ENCODE measurements at regions not wholly inside any gene's neighbourhood (a gene's known extent, or its start where the extent isn't known, plus 50 kb on each side); places are given as distances from the start of the nearest gene placed in this dataset.

GRCh38 chr2:595831-596592 lies 81.2 kb downstream of the TMEM18 start:
- Histone ChIP-seq H3K9me3 (ENCODE audit: control insufficient read depth in 2 of 2, low read length in 2 of 2) (no peaks in the 10 kb centered on the region), H3K27ac (ENCODE audit: low read depth in 2 of 2, low read length in 2 of 2) (no peak overlapping the region), H3K27me3 (ENCODE audit: control insufficient read depth in 2 of 2, insufficient read depth in 2 of 2, low read length in 2 of 2) (no peaks in the 10 kb centered on the region), H3K4me1 (ENCODE audit: control insufficient read depth in 2 of 2, insufficient read depth in 2 of 2, low read length in 2 of 2) (no peaks in the 10 kb centered on the region), H3K9ac (ENCODE audit: low read depth in 1 of 2, low read length in 2 of 2) (no peak overlapping the region), H3K36me3 (ENCODE audit: control insufficient read depth in 2 of 2, insufficient read depth in 2 of 2, low read length in 2 of 2) (no peaks in the 10 kb centered on the region), H3K4me3 (ENCODE audit: low read length in 2 of 2) (no peak overlapping the region)

- Histone ChIP-seq H3K9ac (ENCODE audit: low read depth in 1 of 2, low read length in 2 of 2) (no peak overlapping the region), H3K27ac (ENCODE audit: low read depth in 2 of 2, low read length in 2 of 2) (no peak overlapping the region), H3K9me3 (ENCODE audit: control insufficient read depth in 2 of 2, low read length in 2 of 2) (no peaks in the 10 kb centered on the region), H3K36me3 (ENCODE audit: control insufficient read depth in 2 of 2, insufficient read depth in 2 of 2, low read length in 2 of 2) (no peaks in the 10 kb centered on the region), H3K4me3 (ENCODE audit: low read length in 2 of 2) (no peak overlapping the region), H3K4me1 (ENCODE audit: control insufficient read depth in 2 of 2, insufficient read depth in 2 of 2, low read length in 2 of 2) (no peaks in the 10 kb centered on the region), H3K27me3 (ENCODE audit: control insufficient read depth in 2 of 2, insufficient read depth in 2 of 2, low read length in 2 of 2) (no peaks in the 10 kb centered on the region)
Measured at GRCh38 chr2:595141-595815, 81.9 kb downstream of the TMEM18 start.

- Histone ChIP-seq H3K36me3 (ENCODE audit: control insufficient read depth in 2 of 2, insufficient read depth in 2 of 2, low read length in 2 of 2) (no peaks in the 10 kb centered on the region), H3K27ac (ENCODE audit: low read depth in 2 of 2, low read length in 2 of 2) (no peak overlapping the region), H3K9ac (ENCODE audit: low read depth in 1 of 2, low read length in 2 of 2) (no peak overlapping the region), H3K4me3 (ENCODE audit: low read length in 2 of 2) (no peak overlapping the region), H3K27me3 (ENCODE audit: control insufficient read depth in 2 of 2, insufficient read depth in 2 of 2, low read length in 2 of 2) (no peaks in the 10 kb centered on the region), H3K4me1 (ENCODE audit: control insufficient read depth in 2 of 2, insufficient read depth in 2 of 2, low read length in 2 of 2) (no peaks in the 10 kb centered on the region), H3K9me3 (ENCODE audit: control insufficient read depth in 2 of 2, low read length in 2 of 2) (no peaks in the 10 kb centered on the region)
Measured at GRCh38 chr2:594297-594949, 82.8 kb downstream of the TMEM18 start.

DNA sequence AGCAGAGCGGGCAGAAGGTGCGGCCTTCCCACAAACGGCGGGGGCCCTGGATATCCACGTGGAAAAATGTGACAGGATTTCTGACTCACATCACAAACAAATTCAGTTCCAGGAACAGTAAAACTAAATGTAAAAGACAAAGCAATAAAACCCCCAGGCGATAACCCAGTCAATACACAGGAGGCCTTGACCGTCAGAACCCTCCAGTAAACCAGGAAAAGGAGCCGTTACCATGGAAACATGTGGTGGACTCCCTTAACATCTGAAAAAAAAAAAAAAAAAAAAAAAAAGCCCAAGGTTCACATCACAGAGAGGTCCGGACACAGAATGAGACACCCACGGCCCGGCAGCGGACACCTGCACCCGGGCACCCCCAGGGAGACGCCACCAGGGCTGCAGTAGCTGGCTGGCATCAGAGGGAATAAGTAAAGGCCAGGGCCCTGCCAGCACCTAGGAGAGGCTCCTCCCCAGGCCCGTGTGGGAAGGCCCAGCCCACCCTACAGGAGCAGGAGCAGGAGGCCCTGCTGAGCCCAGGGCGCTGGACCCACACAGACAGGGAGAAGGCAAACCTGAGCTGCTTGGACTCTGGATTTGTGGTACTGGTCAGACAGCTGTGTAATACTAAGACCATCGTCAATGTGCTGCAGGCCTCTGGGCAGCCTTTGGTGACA lies 83.7 kb downstream of the TMEM18 start:
- H3K27me3 ChIP-seq (ENCODE audit: control insufficient read depth in 2 of 2, insufficient read depth in 2 of 2, low read length in 2 of 2): no peaks in the 10 kb centered on the region
- H3K9me3 ChIP-seq (ENCODE audit: control insufficient read depth in 2 of 2, low read length in 2 of 2): no peaks in the 10 kb centered on the region
- no peaks in the 10 kb centered on the region for H3K4me1 ChIP-seq (ENCODE audit: control insufficient read depth in 2 of 2, insufficient read depth in 2 of 2, low read length in 2 of 2)
- H3K36me3 ChIP-seq (ENCODE audit: control insufficient read depth in 2 of 2, insufficient read depth in 2 of 2, low read length in 2 of 2): no peaks in the 10 kb centered on the region
- H3K9ac ChIP-seq (ENCODE audit: low read depth in 1 of 2, low read length in 2 of 2): no peak overlapping the region
- no peak overlapping the region for H3K4me3 ChIP-seq (ENCODE audit: low read length in 2 of 2)
- no peak overlapping the region for H3K27ac ChIP-seq (ENCODE audit: low read depth in 2 of 2, low read length in 2 of 2)

GRCh38 chr2:592737-593136 lies 84.5 kb downstream of the TMEM18 start:
- Histone ChIP-seq H3K36me3 (ENCODE audit: control insufficient read depth in 2 of 2, insufficient read depth in 2 of 2, low read length in 2 of 2) (no peaks in the 10 kb centered on the region), H3K27ac (ENCODE audit: low read depth in 2 of 2, low read length in 2 of 2) (no peak overlapping the region), H3K9me3 (ENCODE audit: control insufficient read depth in 2 of 2, low read length in 2 of 2) (no peaks in the 10 kb centered on the region), H3K27me3 (ENCODE audit: control insufficient read depth in 2 of 2, insufficient read depth in 2 of 2, low read length in 2 of 2) (no peaks in the 10 kb centered on the region), H3K9ac (ENCODE audit: low read depth in 1 of 2, low read length in 2 of 2) (no peak overlapping the region), H3K4me1 (ENCODE audit: control insufficient read depth in 2 of 2, insufficient read depth in 2 of 2, low read length in 2 of 2) (no peaks in the 10 kb centered on the region), H3K4me3 (ENCODE audit: low read length in 2 of 2) (no peak overlapping the region)

DNA sequence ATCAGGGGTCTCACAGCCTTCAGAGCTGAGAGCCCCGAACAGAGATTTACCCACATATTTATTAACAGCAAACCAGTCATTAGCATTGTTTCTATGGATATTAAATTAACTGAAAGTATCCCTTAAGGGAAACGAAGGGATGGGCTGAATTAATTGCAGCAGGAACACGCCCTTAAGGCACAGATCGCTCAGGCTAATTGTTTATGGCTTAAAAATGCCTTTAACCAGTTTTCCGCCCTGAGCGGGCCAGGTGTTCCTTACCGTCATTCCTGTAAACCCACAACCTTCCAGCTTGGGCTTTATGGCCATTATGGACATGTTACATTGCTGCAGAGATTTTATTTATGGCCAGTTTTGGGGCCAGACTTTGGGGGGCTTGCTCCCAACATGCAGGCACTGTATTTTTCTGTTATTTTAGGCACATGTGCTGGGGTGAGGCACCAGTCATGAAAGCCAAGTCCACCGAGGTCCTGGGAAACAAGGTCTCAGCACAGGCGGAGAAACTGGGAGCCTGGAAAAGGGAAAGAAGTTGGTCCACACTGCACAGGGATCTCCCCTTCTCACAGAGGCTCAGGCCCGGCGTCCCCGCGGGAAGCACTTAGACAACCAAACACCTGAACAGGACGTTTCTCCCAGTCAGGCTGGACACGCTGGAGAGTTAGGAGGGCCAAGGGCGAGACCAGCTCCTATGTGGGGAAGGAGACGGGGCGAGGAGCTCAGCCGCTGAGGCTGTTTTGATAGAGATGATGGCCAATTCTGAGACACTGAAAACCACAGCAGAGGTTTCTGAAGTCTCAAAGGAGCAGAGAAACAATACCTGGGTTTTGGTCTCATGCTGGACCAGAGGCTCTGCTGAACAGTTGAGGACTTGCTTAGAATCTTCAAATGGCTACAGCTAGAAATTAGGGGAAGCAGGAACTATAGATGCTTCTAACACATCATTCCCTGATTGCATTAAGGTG lies 86.7 kb downstream of the TMEM18 start:
- Histone ChIP-seq H3K4me3 (ENCODE audit: low read length in 2 of 2) (no peak overlapping the region), H3K27ac (ENCODE audit: low read depth in 2 of 2, low read length in 2 of 2) (no peak overlapping the region), H3K9ac (ENCODE audit: low read depth in 1 of 2, low read length in 2 of 2) (no peak overlapping the region), H3K9me3 (ENCODE audit: control insufficient read depth in 2 of 2, low read length in 2 of 2) (no peaks in the 10 kb centered on the region), H3K4me1 (ENCODE audit: control insufficient read depth in 2 of 2, insufficient read depth in 2 of 2, low read length in 2 of 2) (no peaks in the 10 kb centered on the region), H3K27me3 (ENCODE audit: control insufficient read depth in 2 of 2, insufficient read depth in 2 of 2, low read length in 2 of 2) (no peaks in the 10 kb centered on the region), H3K36me3 (ENCODE audit: control insufficient read depth in 2 of 2, insufficient read depth in 2 of 2, low read length in 2 of 2) (no peaks in the 10 kb centered on the region)

GRCh38 chr2:589281-590130 lies 87.7 kb downstream of the TMEM18 start:
- H3K27me3 ChIP-seq (ENCODE audit: control insufficient read depth in 2 of 2, insufficient read depth in 2 of 2, low read length in 2 of 2): no peaks in the 10 kb centered on the region
- no peaks in the 10 kb centered on the region for H3K36me3 ChIP-seq (ENCODE audit: control insufficient read depth in 2 of 2, insufficient read depth in 2 of 2, low read length in 2 of 2)
- no peak overlapping the region for H3K27ac ChIP-seq (ENCODE audit: low read depth in 2 of 2, low read length in 2 of 2)
- H3K9ac ChIP-seq (ENCODE audit: low read depth in 1 of 2, low read length in 2 of 2): no peak overlapping the region
- no peaks in the 10 kb centered on the region for H3K4me1 ChIP-seq (ENCODE audit: control insufficient read depth in 2 of 2, insufficient read depth in 2 of 2, low read length in 2 of 2)
- no peak overlapping the region for H3K4me3 ChIP-seq (ENCODE audit: low read length in 2 of 2)
- no peaks in the 10 kb centered on the region for H3K9me3 ChIP-seq (ENCODE audit: control insufficient read depth in 2 of 2, low read length in 2 of 2)

DNA sequence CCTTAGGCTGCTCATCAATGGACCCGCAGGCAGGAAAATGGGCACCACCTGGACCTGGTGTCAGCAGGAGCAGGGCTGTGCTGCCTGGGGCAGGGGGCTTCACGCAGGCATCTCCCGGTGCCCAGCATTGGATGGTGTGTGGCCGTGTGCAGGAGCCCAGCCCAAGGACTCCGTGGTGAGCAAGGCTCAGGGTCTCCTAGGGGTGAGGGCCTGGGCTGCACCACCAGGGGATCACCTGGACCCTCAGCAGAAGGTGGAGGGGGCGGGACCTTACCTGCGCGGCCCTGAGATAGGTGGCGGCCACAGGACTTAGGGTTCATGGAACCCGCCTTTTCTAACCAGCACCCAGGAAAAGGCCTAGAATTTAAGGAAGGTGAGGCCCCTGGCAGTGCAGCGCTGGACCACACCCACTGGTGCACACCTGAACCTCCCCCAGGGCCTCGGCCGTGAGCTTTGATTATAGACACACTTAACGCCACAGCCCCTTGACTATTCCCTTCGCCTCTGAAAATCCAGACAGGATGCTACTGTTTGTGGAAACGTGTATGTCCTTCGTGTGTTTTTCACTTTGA lies 89.0 kb downstream of the TMEM18 start:
- H3K36me3 ChIP-seq (ENCODE audit: control insufficient read depth in 2 of 2, insufficient read depth in 2 of 2, low read length in 2 of 2): no peaks in the 10 kb centered on the region
- no peak overlapping the region for H3K4me3 ChIP-seq (ENCODE audit: low read length in 2 of 2)
- H3K27ac ChIP-seq (ENCODE audit: low read depth in 2 of 2, low read length in 2 of 2): no peak overlapping the region
- H3K27me3 ChIP-seq (ENCODE audit: control insufficient read depth in 2 of 2, insufficient read depth in 2 of 2, low read length in 2 of 2): no peaks in the 10 kb centered on the region
- H3K4me1 ChIP-seq (ENCODE audit: control insufficient read depth in 2 of 2, insufficient read depth in 2 of 2, low read length in 2 of 2): no peaks in the 10 kb centered on the region
- no peaks in the 10 kb centered on the region for H3K9me3 ChIP-seq (ENCODE audit: control insufficient read depth in 2 of 2, low read length in 2 of 2)
- no peak overlapping the region for H3K9ac ChIP-seq (ENCODE audit: low read depth in 1 of 2, low read length in 2 of 2)

Data from mucosa of rectum (tissue), 2 donors.